K562 (cell line): ENCODE measurements at regions not wholly inside any gene's neighbourhood (a gene's known extent, or its start where the extent isn't known, plus 50 kb on each side); places are given as distances from the start of the nearest gene placed in this dataset.

Experiments
- ATF1 ChIP-seq, 2 experiments: fragments of 450-650 bp in 1 of 2; IDR thresholded peaks; 2 replicates each; pipeline ENCODE4 v1.6.1; 2016; ENCODE audit warnings: missing compliant biosample characterization in 1 of 2, missing genetic modification characterization in 1 of 2
- CBX1 ChIP-seq: sonication (generic); IDR thresholded peaks from 2 replicates; pipeline ENCODE4 v1.6.1; 2016; ENCODE audit warnings: antibody characterized with exemption, low read depth, mild to moderate bottlenecking
- CXXC5 ChIP-seq: fragments of 250-450 bp; sonication (Bioruptor Pico); IDR thresholded peaks from 2 replicates; pipeline ENCODE4 v1.8.0; 2022; ENCODE audit warnings: inconsistent platforms, mild to moderate bottlenecking, moderate library complexity
- ETV1 ChIP-seq: fragments of 450-650 bp; conservative IDR thresholded peaks from 2 replicates; pipeline ENCODE4 v1.6.1; 2016; ENCODE audit warnings: missing genetic modification characterization, control low read depth, low read depth, missing compliant biosample characterization
- FOSL1 ChIP-seq: fragments of 200-800 bp; sonication (Bioruptor generic); conservative IDR thresholded peaks from 2 replicates; pipeline ENCODE4 v1.6.1; 2016; ENCODE audit warnings: missing genetic modification characterization, missing compliant biosample characterization
- GTF2F1 ChIP-seq: IDR thresholded peaks from 2 replicates; pipeline ENCODE4 v1.6.1; 2011; ENCODE audit warnings: low read depth, low read length, improper control_type of control experiment
- IRF2 ChIP-seq: sonication (generic); formaldehyde crosslinking; IDR thresholded peaks from 2 replicates; pipeline ENCODE4 v1.8.1; 2022; ENCODE audit warnings: mild to moderate bottlenecking, missing genetic modification reagents
- JUND ChIP-seq, 2 experiments: IDR thresholded peaks; 2 replicates in 1 of 2; 3 replicates in 1 of 2; pipeline ENCODE4 v1.6.1; 2011; ENCODE audit warnings: borderline replicate concordance in 2 of 2, low read depth in 2 of 2, low read length in 2 of 2, improper control_type of control experiment in 1 of 2, missing biosample characterization in 1 of 2, missing genetic modification characterization in 1 of 2, missing genetic modification reagents in 1 of 2
- KDM4B ChIP-seq, 2 experiments: fragments of 450-650 bp in 1 of 2; sonication (generic) in 1 of 2; IDR thresholded peaks; 2 replicates each; pipeline ENCODE4 v1.6.1; 2016 to 2017; ENCODE audit warnings: borderline replicate concordance in 2 of 2, antibody characterized with exemption in 1 of 2, low read depth in 1 of 2, mild to moderate bottlenecking in 1 of 2
- LCOR ChIP-seq: sonication (generic); formaldehyde crosslinking; IDR thresholded peaks from 2 replicates; pipeline ENCODE4 v1.8.0; 2022; ENCODE audit warnings: mild to moderate bottlenecking, missing genetic modification reagents
- NR2C2 ChIP-seq, 2 experiments: fragments of 200-800 bp in 1 of 2; sonication (Bioruptor generic) in 1 of 2; sonication (generic) in 1 of 2; formaldehyde crosslinking in 1 of 2; IDR thresholded peaks; 2 replicates each; pipeline versions ENCODE4 v1.6.1 to v1.8.0; 2016 to 2022; ENCODE audit warnings: mild to moderate bottlenecking in 1 of 2, missing compliant biosample characterization in 1 of 2, missing genetic modification characterization in 1 of 2, missing genetic modification reagents in 1 of 2
- NR4A1 ChIP-seq, 2 experiments: fragments of 250-450 bp in 1 of 2; fragments of 450-650 bp in 1 of 2; sonication (Bioruptor Pico) in 1 of 2; IDR thresholded peaks; 2 replicates each; pipeline versions ENCODE4 v1.4.0 to v1.6.1; 2016 to 2020; ENCODE audit warnings: mild to moderate bottlenecking in 2 of 2, missing compliant biosample characterization in 1 of 2, missing genetic modification characterization in 1 of 2, moderate library complexity in 1 of 2
- PCBP2 ChIP-seq: fragments of 200-400 bp; formaldehyde crosslinking; IDR thresholded peaks from 2 replicates; pipeline ENCODE4 v1.6.1; 2018; ENCODE audit warnings: low read length, low read depth, mild to moderate bottlenecking, moderate library complexity; ENCODE audit not compliant: poor library complexity, severe bottlenecking
- TAF1 ChIP-seq: IDR thresholded peaks from 2 replicates; pipeline ENCODE4 v1.6.1; 2011; ENCODE audit warnings: mild to moderate bottlenecking, low read length, moderate library complexity; ENCODE audit not compliant: insufficient read depth, control insufficient read depth, severe bottlenecking; ENCODE audit errors: extremely low read depth
- TBL1XR1 ChIP-seq, 2 experiments: IDR thresholded peaks; 2 replicates each; pipeline ENCODE4 v1.6.1; 2012; ENCODE audit warnings: improper control_type of control experiment in 2 of 2, low read length in 2 of 2, mild to moderate bottlenecking in 1 of 2
- ZNF239 ChIP-seq: fragments of 250-450 bp; sonication (Bioruptor Pico); IDR thresholded peaks from 2 replicates; pipeline ENCODE4 v1.4.0; 2020; ENCODE audit warnings: mild to moderate bottlenecking
- ZNF431 ChIP-seq: sonication (generic); formaldehyde crosslinking; IDR thresholded peaks from 2 replicates; pipeline ENCODE4 v1.8.0; 2022; ENCODE audit warnings: mild to moderate bottlenecking, missing genetic modification reagents
- ZNF57 ChIP-seq: fragments of 450-650 bp; formaldehyde crosslinking; IDR thresholded peaks from 2 replicates; pipeline ENCODE4 v1.4.0; 2020; ENCODE audit warnings: mild to moderate bottlenecking, moderate library complexity
- ZNF830 ChIP-seq: fragments of 250-450 bp; sonication (Bioruptor Pico); IDR thresholded peaks from 2 replicates; pipeline ENCODE4 v1.5.0; 2021; ENCODE audit warnings: mild to moderate bottlenecking
- TF ChIP-seq, protein P1 (sequence below): fragments of 200-800 bp; sonication (Bioruptor generic); IDR thresholded peaks from 2 replicates; pipeline ENCODE4 v1.6.1; 2017; ENCODE audit warnings: missing genetic modification characterization, missing compliant biosample characterization
- TF ChIP-seq, protein P2 (sequence below): fragments of 450-650 bp; IDR thresholded peaks from 2 replicates; pipeline ENCODE4 v1.6.1; 2016; ENCODE audit warnings: mild to moderate bottlenecking

DNA sequence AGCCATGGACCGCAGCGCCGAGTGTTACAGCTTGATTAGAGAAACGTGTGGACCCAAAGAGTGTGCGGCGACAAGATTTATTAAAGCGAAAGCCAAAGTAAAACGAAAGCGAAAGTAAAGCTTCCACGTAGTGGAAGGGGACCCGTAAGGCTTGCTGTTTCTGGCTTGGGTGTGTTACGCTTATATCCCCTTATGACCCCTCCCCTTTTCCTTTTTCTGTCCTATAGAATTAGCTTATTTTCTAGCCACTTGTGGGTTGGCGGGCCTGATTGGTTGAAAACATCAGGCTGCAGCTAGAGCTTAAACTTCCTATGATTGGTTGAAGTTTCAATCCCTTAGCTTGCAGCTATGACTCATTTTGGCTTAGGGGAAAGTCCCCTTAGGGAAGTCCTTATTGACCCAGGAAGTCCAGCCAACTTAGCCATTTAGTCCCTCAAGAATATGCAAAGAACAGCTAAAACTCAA, 969.7 kb downstream of the DCDC2C start (continued):
- TF ChIP-seq, protein P1, sequence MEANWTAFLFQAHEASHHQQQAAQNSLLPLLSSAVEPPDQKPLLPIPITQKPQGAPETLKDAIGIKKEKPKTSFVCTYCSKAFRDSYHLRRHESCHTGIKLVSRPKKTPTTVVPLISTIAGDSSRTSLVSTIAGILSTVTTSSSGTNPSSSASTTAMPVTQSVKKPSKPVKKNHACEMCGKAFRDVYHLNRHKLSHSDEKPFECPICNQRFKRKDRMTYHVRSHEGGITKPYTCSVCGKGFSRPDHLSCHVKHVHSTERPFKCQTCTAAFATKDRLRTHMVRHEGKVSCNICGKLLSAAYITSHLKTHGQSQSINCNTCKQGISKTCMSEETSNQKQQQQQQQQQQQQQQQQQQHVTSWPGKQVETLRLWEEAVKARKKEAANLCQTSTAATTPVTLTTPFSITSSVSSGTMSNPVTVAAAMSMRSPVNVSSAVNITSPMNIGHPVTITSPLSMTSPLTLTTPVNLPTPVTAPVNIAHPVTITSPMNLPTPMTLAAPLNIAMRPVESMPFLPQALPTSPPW (CRISPR knock-in tag), result no peak
- no peak for TF ChIP-seq ZNF57 (CRISPR knock-in tag)
- no peak for TF ChIP-seq GTF2F1
- peak; percentile 18; the same call in 1 of the 2 replicates for TF ChIP-seq CXXC5 (CRISPR knock-in tag)
- TF ChIP-seq ATF1 (CRISPR knock-in tag; IDR thresholded peaks at IDR 0.05), result no peak
- TF ChIP-seq ATF1 (tag; IDR thresholded peaks at IDR 0.05), result peak; percentile 45; the same call in 1 of the 2 replicates
- TF ChIP-seq TAF1, result no peak
- TF ChIP-seq LCOR (CRISPR knock-in tag), result no peak
- TF ChIP-seq JUND (IDR thresholded peaks at IDR 0.05; ENCODE audit: borderline replicate concordance, low read depth, low read length), result 0 out of 2 replicates have a peak, but pooled peaks have one; percentile 35
- TF ChIP-seq JUND (tag; IDR thresholded peaks at IDR 0.05; ENCODE audit: borderline replicate concordance, low read depth, low read length), result peak; percentile 63; the same call in 1 of the 3 replicates
- no peak for TF ChIP-seq ZNF830 (CRISPR knock-in tag)
- TF ChIP-seq NR4A1 (CRISPR knock-in tag; IDR thresholded peaks at IDR 0.05), result no peak
- no peak for TF ChIP-seq NR4A1 (tag; IDR thresholded peaks at IDR 0.05)
- TF ChIP-seq ZNF431, result no peak
- TF ChIP-seq CBX1, result no peak
- peak; percentile 65 for TF ChIP-seq FOSL1 (tag)
- no peak for TF ChIP-seq KDM4B (IDR thresholded peaks at IDR 0.05; ENCODE audit: borderline replicate concordance in 2 of 2, low read depth in 1 of 2)
- peak; percentile 94 for TF ChIP-seq IRF2 (CRISPR knock-in tag)
- TF ChIP-seq TBL1XR1 (IDR thresholded peaks at IDR 0.05; ENCODE audit: low read length in 2 of 2), result no peak
- no peak for TF ChIP-seq ETV1 (tag)
- TF ChIP-seq ZNF239 (CRISPR knock-in tag), result no peak
- TF ChIP-seq PCBP2, result no peak
- TF ChIP-seq, protein P2, sequence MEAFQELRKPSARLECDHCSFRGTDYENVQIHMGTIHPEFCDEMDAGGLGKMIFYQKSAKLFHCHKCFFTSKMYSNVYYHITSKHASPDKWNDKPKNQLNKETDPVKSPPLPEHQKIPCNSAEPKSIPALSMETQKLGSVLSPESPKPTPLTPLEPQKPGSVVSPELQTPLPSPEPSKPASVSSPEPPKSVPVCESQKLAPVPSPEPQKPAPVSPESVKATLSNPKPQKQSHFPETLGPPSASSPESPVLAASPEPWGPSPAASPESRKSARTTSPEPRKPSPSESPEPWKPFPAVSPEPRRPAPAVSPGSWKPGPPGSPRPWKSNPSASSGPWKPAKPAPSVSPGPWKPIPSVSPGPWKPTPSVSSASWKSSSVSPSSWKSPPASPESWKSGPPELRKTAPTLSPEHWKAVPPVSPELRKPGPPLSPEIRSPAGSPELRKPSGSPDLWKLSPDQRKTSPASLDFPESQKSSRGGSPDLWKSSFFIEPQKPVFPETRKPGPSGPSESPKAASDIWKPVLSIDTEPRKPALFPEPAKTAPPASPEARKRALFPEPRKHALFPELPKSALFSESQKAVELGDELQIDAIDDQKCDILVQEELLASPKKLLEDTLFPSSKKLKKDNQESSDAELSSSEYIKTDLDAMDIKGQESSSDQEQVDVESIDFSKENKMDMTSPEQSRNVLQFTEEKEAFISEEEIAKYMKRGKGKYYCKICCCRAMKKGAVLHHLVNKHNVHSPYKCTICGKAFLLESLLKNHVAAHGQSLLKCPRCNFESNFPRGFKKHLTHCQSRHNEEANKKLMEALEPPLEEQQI, result no peak
- no peak for TF ChIP-seq NR2C2 (CRISPR knock-in tag; IDR thresholded peaks at IDR 0.05)
- TF ChIP-seq NR2C2 (tag; IDR thresholded peaks at IDR 0.05), result peak; percentile 36; the same call in 1 of the 2 replicates
